ENCODE measurements at regions not wholly inside any gene's neighbourhood (a gene's known extent, or its start where the extent isn't known, plus 50 kb on each side); places are given as distances from the start of the nearest gene placed in this dataset.

DNA sequence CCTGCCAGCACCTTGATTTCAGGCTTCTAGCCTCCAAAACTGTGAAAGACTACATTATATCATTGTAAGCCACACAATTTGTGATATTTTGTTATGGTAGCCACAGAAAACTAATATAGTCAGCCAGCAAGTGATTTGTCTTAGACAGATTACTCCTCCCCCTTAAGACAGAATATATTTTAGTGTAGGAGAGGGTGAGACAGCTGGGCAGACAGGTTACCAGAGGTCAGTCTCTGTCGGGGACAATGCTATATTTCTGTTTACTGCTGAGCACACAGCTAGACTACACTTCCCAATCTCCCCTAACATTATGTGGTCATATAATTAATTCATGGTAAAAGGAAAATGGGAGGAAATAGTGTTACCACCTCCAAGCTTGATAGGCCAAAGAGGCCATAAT is 185.8 kb upstream of the PIK3C3 start:
- DNase-seq (ENCODE audit: extremely low spot score) = no peak
- POLR2A ChIA-PET = no interaction called here
- CTCF ChIA-PET = interaction anchor here (0.6 kb wide), 1 partner anchor 15 kb away, joined by 3 read pairs; no protein-coding TSS in a partner anchor
- no peak for TF ChIP-seq CTBP1 (IDR thresholded peaks at IDR 0.05; ENCODE audit: borderline replicate concordance)
- TF ChIP-seq, protein P1, sequence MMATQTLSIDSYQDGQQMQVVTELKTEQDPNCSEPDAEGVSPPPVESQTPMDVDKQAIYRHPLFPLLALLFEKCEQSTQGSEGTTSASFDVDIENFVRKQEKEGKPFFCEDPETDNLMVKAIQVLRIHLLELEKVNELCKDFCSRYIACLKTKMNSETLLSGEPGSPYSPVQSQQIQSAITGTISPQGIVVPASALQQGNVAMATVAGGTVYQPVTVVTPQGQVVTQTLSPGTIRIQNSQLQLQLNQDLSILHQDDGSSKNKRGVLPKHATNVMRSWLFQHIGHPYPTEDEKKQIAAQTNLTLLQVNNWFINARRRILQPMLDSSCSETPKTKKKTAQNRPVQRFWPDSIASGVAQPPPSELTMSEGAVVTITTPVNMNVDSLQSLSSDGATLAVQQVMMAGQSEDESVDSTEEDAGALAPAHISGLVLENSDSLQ (IDR thresholded peaks at IDR 0.05) = no peak
- no peak for TF ChIP-seq L3MBTL2 (conservative IDR thresholded peaks at IDR 0.05)
- no peak for TF ChIP-seq FOXK2 (IDR thresholded peaks at IDR 0.05)
- no peak for TF ChIP-seq LEF1 (IDR thresholded peaks at IDR 0.05; ENCODE audit: borderline replicate concordance)
- TF ChIP-seq TARDBP (IDR thresholded peaks at IDR 0.05) = no peak
- TF ChIP-seq ARNT (IDR thresholded peaks at IDR 0.05) = no peak
- no peak for TF ChIP-seq HDGF (IDR thresholded peaks at IDR 0.05; ENCODE audit: borderline replicate concordance)
- TF ChIP-seq FOXM1 (IDR thresholded peaks at IDR 0.05; ENCODE audit: borderline replicate concordance) = no peak
- TF ChIP-seq BHLHE40 (IDR thresholded peaks at IDR 0.05; ENCODE audit: borderline replicate concordance) = no peak
- TF ChIP-seq ZNF384 (IDR thresholded peaks at IDR 0.05) = no peak
- no peak for TF ChIP-seq SUZ12 (IDR thresholded peaks at IDR 0.05)
- TF ChIP-seq FOXA1 (IDR thresholded peaks at IDR 0.05) = no peak
- no peak for TF ChIP-seq ELF4 (IDR thresholded peaks at IDR 0.05)
- TF ChIP-seq NFRKB (IDR thresholded peaks at IDR 0.05) = no peak
- TF ChIP-seq SP1 (IDR thresholded peaks at IDR 0.05) = no peak

DNA sequence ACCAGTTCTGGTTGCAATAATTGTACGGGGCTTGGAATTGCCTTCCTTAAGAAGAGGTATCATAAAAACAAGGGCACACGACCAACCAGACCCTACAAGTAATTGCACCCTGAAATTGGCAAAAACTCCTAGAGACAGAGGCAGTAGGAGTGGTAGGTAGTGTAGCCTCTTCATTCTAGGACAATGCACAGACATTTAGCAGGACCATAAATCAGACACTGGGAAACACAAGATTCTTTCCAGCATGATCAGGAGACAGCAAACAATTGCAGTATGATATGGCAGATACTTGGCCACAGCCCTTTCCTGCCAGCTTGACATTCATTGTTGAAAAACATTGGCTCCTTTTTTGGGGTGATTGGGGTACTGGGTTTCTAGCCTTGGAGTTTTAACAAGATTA is 186.6 kb upstream of the PIK3C3 start:
- CTCF ChIA-PET = no interaction called here
- POLR2A ChIA-PET = no interaction called here

DNA sequence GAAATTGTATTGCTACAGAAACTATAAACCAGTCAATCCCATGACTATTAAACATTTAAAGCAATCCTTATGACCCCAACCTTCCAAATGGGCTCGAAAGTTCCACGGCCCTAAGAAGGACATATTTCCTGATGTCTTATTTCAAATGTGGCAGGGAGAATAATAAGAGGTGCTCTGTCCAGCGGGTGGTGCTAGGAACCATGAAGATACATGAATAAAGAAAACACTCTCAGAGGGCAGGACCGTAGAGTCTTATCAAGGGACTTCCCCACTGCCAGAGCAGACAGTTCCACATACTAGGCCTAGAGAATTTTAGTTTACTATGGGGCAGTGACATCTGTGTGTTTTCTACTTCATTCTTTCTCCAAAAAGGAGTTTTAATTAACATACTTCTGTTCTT is 187.1 kb upstream of the PIK3C3 start:
- ChIA-PET POLR2A (no interaction called here), CTCF (no interaction called here)
- no peak for DNase-seq (ENCODE audit: extremely low spot score)
- TF ChIP-seq SP1 (IDR thresholded peaks at IDR 0.05) (no peak), L3MBTL2 (conservative IDR thresholded peaks at IDR 0.05) (no peak), FOXM1 (IDR thresholded peaks at IDR 0.05; ENCODE audit: borderline replicate concordance) (no peak), ZNF384 (IDR thresholded peaks at IDR 0.05) (no peak), SUZ12 (IDR thresholded peaks at IDR 0.05) (no peak)
- TF ChIP-seq, protein P1 (IDR thresholded peaks at IDR 0.05) = no peak

More for the DNA sequence above, 186.6 kb upstream of the PIK3C3 start:
- no peak for TF ChIP-seq CTBP1 (IDR thresholded peaks at IDR 0.05; ENCODE audit: borderline replicate concordance)
- DNase-seq (ENCODE audit: extremely low spot score) = no peak

DNA sequence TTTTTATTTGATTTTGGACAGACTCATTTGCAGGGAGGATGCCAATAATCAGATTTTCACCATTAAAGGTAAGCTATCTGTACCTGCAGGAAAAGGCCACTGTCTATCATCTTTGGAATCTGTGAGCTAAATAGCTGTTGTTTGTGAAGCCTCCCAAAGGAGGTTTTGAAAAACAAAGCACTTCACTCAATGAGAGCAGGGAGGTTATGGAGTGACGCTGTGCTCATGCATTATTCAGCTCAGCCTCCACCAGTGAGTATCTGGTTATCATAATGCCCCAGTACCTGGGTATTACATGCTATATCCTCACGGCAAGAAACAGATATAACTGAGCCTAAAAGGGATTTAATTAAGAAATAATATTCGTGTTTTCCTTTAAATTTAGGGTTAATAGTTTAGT is 189.6 kb upstream of the PIK3C3 start:
- POLR2A ChIA-PET = no interaction called here
- CTCF ChIA-PET = no interaction called here
- DNase-seq (ENCODE audit: extremely low spot score) = no peak
- TF ChIP-seq NFRKB (IDR thresholded peaks at IDR 0.05) (no peak), SP1 (IDR thresholded peaks at IDR 0.05) (no peak)

DNA sequence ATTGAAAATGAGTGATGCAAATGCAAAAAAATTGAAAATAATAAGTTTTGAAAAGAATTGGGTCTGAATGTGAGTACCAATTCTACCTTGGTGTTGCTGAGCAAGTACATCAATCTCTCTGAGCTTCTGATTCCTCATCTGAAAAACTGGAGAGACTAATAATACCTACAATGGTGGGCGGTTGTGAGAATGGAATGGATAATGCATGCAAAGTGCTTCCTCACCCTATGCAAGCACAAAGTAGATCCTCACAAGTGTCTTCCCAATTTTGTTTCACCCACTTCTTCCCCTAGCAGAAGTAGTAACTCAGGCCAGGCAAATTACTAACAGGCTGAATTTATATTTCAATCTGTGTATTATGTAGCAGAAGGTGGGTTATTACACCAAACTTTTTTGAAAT is 191.7 kb upstream of the PIK3C3 start:
- no peak for DNase-seq (ENCODE audit: extremely low spot score)
- POLR2A ChIA-PET = no interaction called here
- TF ChIP-seq, protein P1 (IDR thresholded peaks at IDR 0.05) = no peak
- TF ChIP-seq FOXK2 (IDR thresholded peaks at IDR 0.05) (no peak), L3MBTL2 (conservative IDR thresholded peaks at IDR 0.05) (no peak), ELF4 (IDR thresholded peaks at IDR 0.05) (no peak), LEF1 (IDR thresholded peaks at IDR 0.05; ENCODE audit: borderline replicate concordance) (no peak), FOXA1 (IDR thresholded peaks at IDR 0.05) (no peak), NFRKB (IDR thresholded peaks at IDR 0.05) (no peak), CTBP1 (IDR thresholded peaks at IDR 0.05; ENCODE audit: borderline replicate concordance) (no peak), SP1 (IDR thresholded peaks at IDR 0.05) (no peak), ARNT (IDR thresholded peaks at IDR 0.05) (no peak), HDGF (IDR thresholded peaks at IDR 0.05; ENCODE audit: borderline replicate concordance) (no peak), FOXM1 (IDR thresholded peaks at IDR 0.05; ENCODE audit: borderline replicate concordance) (no peak), ZNF384 (IDR thresholded peaks at IDR 0.05) (no peak), TARDBP (IDR thresholded peaks at IDR 0.05) (no peak), BHLHE40 (IDR thresholded peaks at IDR 0.05; ENCODE audit: borderline replicate concordance) (no peak), SUZ12 (IDR thresholded peaks at IDR 0.05) (no peak)
- CTCF ChIA-PET = no interaction called here

DNA sequence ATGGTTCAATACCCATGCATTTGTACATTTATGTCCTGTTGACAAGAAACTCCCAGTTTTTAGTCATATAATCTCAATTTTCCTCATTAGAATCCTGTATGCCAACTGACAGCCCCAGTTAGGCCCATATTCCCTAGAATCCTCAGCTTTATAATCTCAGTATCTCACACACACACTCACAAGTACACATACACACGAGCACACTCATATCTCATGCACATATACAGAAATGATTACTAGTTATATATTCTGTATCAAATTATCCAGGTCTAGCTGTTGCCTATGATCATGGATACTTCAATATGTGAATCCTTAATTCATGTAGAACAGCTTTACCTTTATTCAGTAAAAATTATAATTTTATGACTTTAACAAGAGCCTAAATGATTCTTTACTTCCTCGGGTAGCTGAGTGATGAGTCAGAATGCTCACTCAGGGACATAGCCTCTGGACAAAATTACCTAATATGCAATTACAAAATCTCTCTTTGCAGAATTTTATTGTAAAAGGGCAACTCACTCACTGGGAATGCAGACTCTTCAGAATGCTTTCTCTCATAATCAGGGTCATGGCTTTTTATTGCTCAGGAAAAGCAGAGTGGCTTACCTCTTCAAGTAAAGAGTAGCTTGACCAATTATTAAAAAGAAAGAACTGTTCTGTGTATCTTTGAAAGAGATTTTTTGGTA is 193.6 kb upstream of the PIK3C3 start:
- DNase-seq (ENCODE audit: extremely low spot score) = no peak
- ChIA-PET POLR2A (no interaction called here), CTCF (interaction anchor here (0.6 kb wide), 1 partner anchor 1017 kb away, joined by 4 read pairs; no protein-coding TSS in a partner anchor)
- TF ChIP-seq TARDBP (IDR thresholded peaks at IDR 0.05) = no peak
- TF ChIP-seq, protein P1 (IDR thresholded peaks at IDR 0.05) = no peak
- TF ChIP-seq HDGF (IDR thresholded peaks at IDR 0.05; ENCODE audit: borderline replicate concordance) = no peak
- TF ChIP-seq NFRKB (IDR thresholded peaks at IDR 0.05) = no peak
- no peak for TF ChIP-seq ELF4 (IDR thresholded peaks at IDR 0.05)
- no peak for TF ChIP-seq FOXK2 (IDR thresholded peaks at IDR 0.05)
- no peak for TF ChIP-seq L3MBTL2 (conservative IDR thresholded peaks at IDR 0.05)
- TF ChIP-seq SP1 (IDR thresholded peaks at IDR 0.05) = no peak

Measured in HEK293T (cell line).